A549 (cell line): ENCODE measurements at regions not wholly inside any gene's neighbourhood (a gene's known extent, or its start where the extent isn't known, plus 50 kb on each side); places are given as distances from the start of the nearest gene placed in this dataset.

Experiments
- ATAC-seq, 2 experiments: fragments of 200-7000 bp in 1 of 2; fragments of >200 bp in 1 of 2; cut with Nextera tagmentation in 1 of 2; cut with Tn5 transposase in 1 of 2; 3 replicates each; pipeline versions ENCODE4 v1.8.0 to v1.9.1; 2018 to 2020; ENCODE audit warnings: mild to moderate bottlenecking in 1 of 2, moderate library complexity in 1 of 2
- CTCF ChIA-PET: fragments of 300-600 bp; sonication (Branson Sonifier 250); formaldehyde crosslinking; extraction: SDS; loops from one replicate; lab custom pipeline; 2021; ENCODE audit warnings: antibody characterized with exemption, inconsistent platforms; lab: Yijun Ruan, JAX
- POLR2A ChIA-PET: fragments of 350-600 bp; formaldehyde crosslinking; extraction: SDS; loops from one replicate; lab custom pipeline; 2021; ENCODE audit warnings: antibody characterized with exemption, inconsistent platforms; lab: Yijun Ruan, JAX
- DNase-seq, 2 experiments: peaks; one replicate each; pipeline versions ENCODE4 v3.0.0 to v3.0.0-alpha.2; 2011 to 2016; ENCODE audit warnings: low read depth in 1 of 2, low spot score in 1 of 2
- FAIRE-seq: peaks from 2 replicates; lab custom pipeline; 2011; peaks lifted over from hg19 to GRCh38; lab: Jason Lieb, UNC
- H3K27ac ChIP-seq, 2 experiments: fragments of >200 bp; sonication (Bioruptor Twin); formaldehyde crosslinking; 3 replicates each; pipeline ENCODE4 v1.5.1; 2016 to 2017
- H3K4me1 ChIP-seq: fragments of >200 bp; sonication (Bioruptor Twin); formaldehyde crosslinking; 3 replicates; pipeline ENCODE4 v1.6.1; 2016
- H3K4me2 ChIP-seq: fragments of >200 bp; sonication (Bioruptor Twin); formaldehyde crosslinking; 3 replicates; pipeline ENCODE4 v1.6.1; 2016
- H3K4me3 ChIP-seq: fragments of >200 bp; sonication (Bioruptor Twin); formaldehyde crosslinking; 3 replicates; pipeline ENCODE4 v1.5.1; 2016
- H3K9me3 ChIP-seq: fragments of >200 bp; sonication (Bioruptor Twin); formaldehyde crosslinking; 3 replicates; pipeline ENCODE4 v1.6.1; 2016
- BHLHE40 ChIP-seq: IDR thresholded peaks from 2 replicates; pipeline ENCODE4 v1.6.1; 2012; ENCODE audit warnings: low read depth, low read length, inconsistent platforms
- CEBPB ChIP-seq, 2 experiments: fragments of >200 bp in 1 of 2; sonication (Bioruptor Twin) in 1 of 2; formaldehyde crosslinking in 1 of 2; IDR thresholded peaks; 2 replicates each; pipeline ENCODE4 v1.6.1; 2012 to 2016
- CHD2 ChIP-seq: fragments of 150-350 bp; IDR thresholded peaks from 2 replicates; pipeline ENCODE4 v1.6.1; 2014; ENCODE audit warnings: low read length; ENCODE audit not compliant: partially characterized antibody
- CHD4 ChIP-seq: fragments of 200-600 bp; sonication (generic); IDR thresholded peaks from 2 replicates; pipeline ENCODE4 v1.6.1; 2016; ENCODE audit warnings: antibody characterized with exemption, mild to moderate bottlenecking, borderline replicate concordance
- CTCF ChIP-seq: fragments of >200 bp; sonication (Bioruptor Twin); formaldehyde crosslinking; IDR thresholded peaks from 3 replicates; pipeline ENCODE4 v1.5.1; 2016
- EHF ChIP-seq: fragments of 250-450 bp; sonication (Bioruptor Pico); IDR thresholded peaks from 2 replicates; pipeline ENCODE4 v1.5.0; 2020; ENCODE audit warnings: mild to moderate bottlenecking
- ELK1 ChIP-seq: fragments of 150-350 bp; IDR thresholded peaks from 2 replicates; pipeline ENCODE4 v1.6.1; 2014; ENCODE audit warnings: low read depth, mild to moderate bottlenecking, low read length
- FOXS1 ChIP-seq: fragments of 250-450 bp; sonication (Bioruptor Pico); IDR thresholded peaks from 2 replicates; pipeline ENCODE4 v1.5.0; 2020; ENCODE audit warnings: mild to moderate bottlenecking, moderate library complexity
- HOXB5 ChIP-seq: fragments of 250-450 bp; sonication (Bioruptor Pico); IDR thresholded peaks from 2 replicates; pipeline ENCODE4 v1.5.0; 2020; ENCODE audit warnings: mild to moderate bottlenecking, moderate library complexity
- JUN ChIP-seq, 2 experiments: fragments of >200 bp; sonication (Bioruptor Twin); formaldehyde crosslinking; IDR thresholded peaks; 2 replicates in 1 of 2; 3 replicates in 1 of 2; pipeline ENCODE4 v1.6.1; 2016 to 2017
- MAZ ChIP-seq: fragments of 150-350 bp; IDR thresholded peaks from 2 replicates; pipeline ENCODE4 v1.6.1; 2014; ENCODE audit warnings: antibody characterized with exemption, low read depth, low read length, borderline replicate concordance
- POLR2A ChIP-seq: IDR thresholded peaks from 2 replicates; pipeline ENCODE4 v1.6.1; 2012; ENCODE audit warnings: mild to moderate bottlenecking, low read length
- RNF2 ChIP-seq: fragments of 200-600 bp; sonication (generic); IDR thresholded peaks from 2 replicates; pipeline ENCODE4 v1.6.1; 2016; ENCODE audit warnings: low read depth, mild to moderate bottlenecking, antibody characterized with exemption, moderate library complexity, borderline replicate concordance
- SMC3 ChIP-seq: fragments of >200 bp; sonication (Bioruptor Twin); formaldehyde crosslinking; IDR thresholded peaks from 3 replicates; pipeline ENCODE4 v1.6.1; 2018; ENCODE audit warnings: inconsistent platforms
- ZFP36 ChIP-seq: fragments of 450-650 bp; IDR thresholded peaks from 2 replicates; pipeline ENCODE4 v1.6.1; 2014; ENCODE audit warnings: borderline replicate concordance; ENCODE audit not compliant: partially characterized antibody
- ZNF302 ChIP-seq: fragments of 250-450 bp; sonication (Bioruptor Pico); IDR thresholded peaks from 2 replicates; pipeline ENCODE4 v1.9.0; 2021; ENCODE audit warnings: inconsistent platforms, mild to moderate bottlenecking, moderate library complexity
- WGBS: methylation state at CpG from one replicate; pipeline ENCODE4 v1.1.6; 2017; ENCODE audit errors: missing lambda C conversion rate; 5-methylcytosine and 5-hydroxymethylcytosine counted together
- TF ChIP-seq, protein P1 (sequence below): fragments of >200 bp; sonication (Bioruptor Twin); formaldehyde crosslinking; IDR thresholded peaks from 3 replicates; pipeline ENCODE4 v1.6.1; 2016
- TF ChIP-seq, protein P2 (sequence below): fragments of 250-450 bp; sonication (Bioruptor Pico); IDR thresholded peaks from 2 replicates; pipeline ENCODE4 v1.5.0; 2020; ENCODE audit warnings: low read depth, mild to moderate bottlenecking, moderate library complexity

DNA sequence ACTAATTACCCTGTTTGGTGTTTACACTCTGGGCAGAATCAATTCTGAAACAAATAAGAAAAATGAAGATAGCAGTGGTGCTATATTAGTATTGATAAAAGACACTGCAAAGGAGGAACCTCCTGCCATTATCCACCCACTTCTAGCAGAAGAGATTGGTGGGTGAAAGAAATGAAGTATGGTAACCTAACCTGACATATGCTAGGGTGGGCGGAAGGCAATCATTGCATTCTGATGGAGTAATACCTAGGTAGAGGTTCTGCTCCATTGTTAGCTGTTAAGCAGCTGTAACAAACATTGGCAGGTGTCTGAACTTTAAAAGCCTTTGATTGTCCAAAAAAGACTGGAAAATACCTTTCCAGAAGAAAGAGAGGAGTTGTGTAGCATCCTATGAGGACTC lies 95.9 kb downstream of the OTUD1 start (continued):
- TF ChIP-seq, protein P1, sequence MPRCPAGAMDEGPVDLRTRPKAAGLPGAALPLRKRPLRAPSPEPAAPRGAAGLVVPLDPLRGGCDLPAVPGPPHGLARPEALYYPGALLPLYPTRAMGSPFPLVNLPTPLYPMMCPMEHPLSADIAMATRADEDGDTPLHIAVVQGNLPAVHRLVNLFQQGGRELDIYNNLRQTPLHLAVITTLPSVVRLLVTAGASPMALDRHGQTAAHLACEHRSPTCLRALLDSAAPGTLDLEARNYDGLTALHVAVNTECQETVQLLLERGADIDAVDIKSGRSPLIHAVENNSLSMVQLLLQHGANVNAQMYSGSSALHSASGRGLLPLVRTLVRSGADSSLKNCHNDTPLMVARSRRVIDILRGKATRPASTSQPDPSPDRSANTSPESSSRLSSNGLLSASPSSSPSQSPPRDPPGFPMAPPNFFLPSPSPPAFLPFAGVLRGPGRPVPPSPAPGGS = no peak
- TF ChIP-seq, protein P2, sequence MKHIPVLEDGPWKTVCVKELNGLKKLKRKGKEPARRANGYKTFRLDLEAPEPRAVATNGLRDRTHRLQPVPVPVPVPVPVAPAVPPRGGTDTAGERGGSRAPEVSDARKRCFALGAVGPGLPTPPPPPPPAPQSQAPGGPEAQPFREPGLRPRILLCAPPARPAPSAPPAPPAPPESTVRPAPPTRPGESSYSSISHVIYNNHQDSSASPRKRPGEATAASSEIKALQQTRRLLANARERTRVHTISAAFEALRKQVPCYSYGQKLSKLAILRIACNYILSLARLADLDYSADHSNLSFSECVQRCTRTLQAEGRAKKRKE (CRISPR knock-in tag) = no peak
- TF ChIP-seq POLR2A = no peak
- TF ChIP-seq CEBPB (IDR thresholded peaks at IDR 0.05) = no peak
- no peak for TF ChIP-seq MAZ

DNA sequence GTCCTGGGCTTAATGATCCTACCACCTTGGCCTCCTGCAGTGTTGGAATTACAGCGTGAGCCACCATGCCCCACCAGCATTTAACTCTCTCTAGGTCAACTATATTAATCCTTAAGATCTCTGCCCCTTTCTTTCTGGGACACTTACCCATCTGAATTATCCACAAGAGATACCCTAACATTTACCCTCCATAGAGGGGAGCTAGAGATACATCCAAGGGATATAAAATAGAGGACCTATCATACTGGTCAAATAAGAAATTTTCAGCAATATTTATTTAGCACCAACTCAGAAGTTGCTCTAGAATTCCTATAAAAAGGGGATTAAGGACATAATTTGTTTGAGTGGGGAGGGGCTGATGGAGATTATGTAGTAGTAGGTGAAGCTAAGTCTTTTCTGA lies 96.5 kb downstream of the OTUD1 start:
- CTCF ChIA-PET = interaction anchor here (0.6 to 1.4 kb wide), 2 partner anchors 242 to 863 kb away, joined by 3 read pairs; no protein-coding TSS in a partner anchor
- WGBS = 0% methylated on average over 1 of the region's 1 CpG
- TF ChIP-seq RNF2 = no peak
- TF ChIP-seq SMC3 = no peak
- TF ChIP-seq POLR2A = no peak
- no peak for TF ChIP-seq FOXS1
- no peak for TF ChIP-seq BHLHE40
- no peak for TF ChIP-seq HOXB5 (CRISPR knock-in tag)
- TF ChIP-seq ZFP36 = no peak
- TF ChIP-seq, all 56 proteins: peak for 0

DNA sequence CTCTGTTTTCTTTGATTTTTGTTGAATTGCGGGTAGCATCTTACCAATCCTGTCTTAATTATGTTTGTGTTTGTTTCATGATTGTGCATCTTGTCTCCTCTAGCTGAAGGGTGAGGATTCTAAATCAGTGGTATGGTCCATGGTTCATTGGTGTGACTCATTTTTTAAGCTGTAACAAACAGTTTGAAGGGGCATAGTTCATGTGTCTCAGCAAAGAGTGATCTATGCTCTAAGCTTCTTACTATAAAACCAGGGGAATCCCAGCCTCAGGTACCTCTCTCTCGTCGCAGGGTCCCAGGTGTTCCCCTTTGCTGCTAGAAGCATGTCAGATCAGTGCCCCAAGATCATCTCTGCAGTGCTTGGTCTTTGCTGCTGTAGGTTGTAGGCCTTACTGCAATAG lies 100.1 kb downstream of the OTUD1 start:
- Histone ChIP-seq H3K27ac (no peak overlapping the region), H3K9me3 (no peaks in the 10 kb centered on the region), H3K4me1 (no peaks in the 10 kb centered on the region), H3K4me2 (no peak overlapping the region), H3K4me3 (no peak overlapping the region)
- WGBS = 0% methylated on average over 3 of the region's 3 CpGs
- FAIRE-seq (no peak), ATAC-seq (no peak), DNase-seq (no peak)
- CTCF ChIA-PET = interaction anchor here (1.2 to 3.8 kb wide), 4 partner anchors 9 to 245 kb away, joined by 3 to 14 read pairs (median 4); partner anchors contain the start of gene OTUD1
- POLR2A ChIA-PET = no interaction called here
- no peak for TF ChIP-seq CTCF
- no peak for TF ChIP-seq EHF (CRISPR knock-in tag)
- TF ChIP-seq ZNF302 (CRISPR knock-in tag) = no peak
- TF ChIP-seq CHD4 = no peak

More for the DNA sequence above, 96.5 kb downstream of the OTUD1 start:
- POLR2A ChIA-PET = no interaction called here
- no peak for FAIRE-seq
- DNase-seq = no peak
- no peak overlapping the region for H3K4me3 ChIP-seq
- no peak for ATAC-seq
- H3K27ac ChIP-seq = no peak overlapping the region
- no peaks in the 10 kb centered on the region for H3K9me3 ChIP-seq
- no peak overlapping the region for H3K4me2 ChIP-seq
- no peaks in the 10 kb centered on the region for H3K4me1 ChIP-seq

DNA sequence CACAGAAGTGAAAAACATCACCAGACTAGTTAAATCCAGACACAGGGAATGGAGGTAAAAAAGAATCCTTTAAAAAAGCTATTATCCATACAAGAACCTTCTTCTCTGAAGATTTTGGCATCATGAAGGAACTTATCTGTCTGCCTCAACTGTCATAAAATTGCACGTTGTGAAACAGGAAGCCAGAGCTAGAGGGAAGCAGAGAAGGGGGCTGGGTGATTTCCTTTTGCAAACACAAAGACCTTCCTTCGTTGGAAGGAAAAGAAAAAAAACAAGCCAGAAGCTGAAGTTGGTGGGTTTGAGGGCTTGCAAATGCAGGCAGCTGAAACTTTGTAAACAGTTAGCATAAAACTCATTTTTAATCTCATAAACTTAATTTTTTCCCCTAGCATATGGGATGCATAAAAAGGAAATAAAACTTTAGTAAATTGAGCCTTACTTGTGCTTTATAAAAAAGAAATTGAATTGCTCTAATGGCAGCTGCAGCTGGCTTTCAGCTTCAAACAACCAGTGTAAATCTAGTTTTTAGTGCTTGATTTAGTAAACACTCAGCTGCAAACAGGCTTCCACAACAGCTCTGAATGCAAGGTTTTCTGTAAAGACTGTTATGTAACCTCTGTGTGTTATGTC lies 101.6 kb downstream of the OTUD1 start:
- no peak for FAIRE-seq
- ChIA-PET CTCF (interaction anchor here (1.3 to 3.8 kb wide), 2 partner anchors 10 to 15 kb away, joined by 6 to 14 read pairs; no protein-coding TSS in a partner anchor), POLR2A (no interaction called here)
- 2% methylated on average over 2 of the region's 2 CpGs for WGBS
- Histone ChIP-seq H3K4me2 (no peak overlapping the region), H3K9me3 (no peaks in the 10 kb centered on the region), H3K27ac (no peak overlapping the region), H3K4me1 (no peaks in the 10 kb centered on the region), H3K4me3 (no peak overlapping the region)
- DNase-seq = no peak
- no peak for TF ChIP-seq CHD2
- no peak for TF ChIP-seq ELK1
- TF ChIP-seq CEBPB (IDR thresholded peaks at IDR 0.05) = no peak
- no peak for TF ChIP-seq JUN (IDR thresholded peaks at IDR 0.05)
- ATAC-seq = no peak
